A673 (cell line): ENCODE measurements at regions not wholly inside any gene's neighbourhood (a gene's known extent, or its start where the extent isn't known, plus 50 kb on each side); places are given as distances from the start of the nearest gene placed in this dataset.

Experiments used
- BruUV-seq: library from RNA; stranded (reverse); fragments of 400-500 nt; replicated peaks from 2 replicates; lab custom pipeline; 2021; lab: Mats Ljungman, UMichigan
- CTCF ChIA-PET: fragments of 300-600 bp; sonication (Branson Sonifier 250); formaldehyde crosslinking; loops from one replicate; lab custom pipeline; 2022; ENCODE audit warnings: antibody characterized with exemption; lab: Charles Lee
- POLR2A ChIA-PET: fragments of 300-600 bp; sonication (Branson Sonifier 250); formaldehyde crosslinking; loops from one replicate; lab custom pipeline; 2022; ENCODE audit warnings: antibody characterized with exemption; ENCODE audit not compliant: low non-redundant PET; lab: Charles Lee
- DNase-seq: peaks from one replicate; pipeline ENCODE4 v3.0.0-alpha.2; 2015; ENCODE audit warnings: low spot score
- H3K27ac ChIP-seq: fragments of 200-600 bp; sonication (generic); 2 replicates; pipeline ENCODE4 v1.5.1; 2016; ENCODE audit warnings: mixed run types, low read depth, mild to moderate bottlenecking, mixed read lengths, antibody characterized with exemption, low read length; ENCODE audit not compliant: poor library complexity, severe bottlenecking
- H3K27me3 ChIP-seq: fragments of 200-600 bp; sonication (generic); replicated peaks from 2 replicates; pipeline ENCODE4 v1.6.1; 2017; ENCODE audit warnings: mixed run types, low read depth, mild to moderate bottlenecking, mixed read lengths, antibody characterized with exemption, low read length; ENCODE audit not compliant: insufficient read depth, poor library complexity
- H3K36me3 ChIP-seq: fragments of 200-600 bp; sonication (generic); 2 replicates; pipeline ENCODE4 v1.6.1; 2016; ENCODE audit warnings: mixed run types, mild to moderate bottlenecking, mixed read lengths, antibody characterized with exemption, low read length; ENCODE audit not compliant: insufficient read depth, poor library complexity, severe bottlenecking
- H3K4me1 ChIP-seq: fragments of 200-600 bp; sonication (generic); 2 replicates; pipeline ENCODE4 v1.6.1; 2017; ENCODE audit warnings: mixed run types, mild to moderate bottlenecking, mixed read lengths, antibody characterized with exemption, low read length; ENCODE audit not compliant: insufficient read depth, poor library complexity, severe bottlenecking
- H3K4me3 ChIP-seq: fragments of 200-600 bp; sonication (generic); 2 replicates; pipeline ENCODE4 v1.5.1; 2016; ENCODE audit warnings: low read depth, mixed run types, mild to moderate bottlenecking, mixed read lengths, low read length; ENCODE audit not compliant: poor library complexity, severe bottlenecking
- H3K9me3 ChIP-seq: fragments of 200-600 bp; sonication (generic); 2 replicates; pipeline ENCODE4 v1.6.1; 2016; ENCODE audit warnings: mixed run types, low read depth, mild to moderate bottlenecking, mixed read lengths, antibody characterized with exemption, low read length; ENCODE audit not compliant: poor library complexity, severe bottlenecking
- EZH2 ChIP-seq: fragments of 200-600 bp; sonication (generic); IDR thresholded peaks from 2 replicates; pipeline ENCODE4 v1.6.1; 2017; ENCODE audit warnings: borderline replicate concordance, low read depth, mild to moderate bottlenecking, mixed read lengths, antibody characterized with exemption, low read length; ENCODE audit not compliant: poor library complexity, severe bottlenecking
- intact Hi-C: fragments of 100-400 bp; cut with micrococcal nuclease; formaldehyde crosslinking; loops from one replicate; pipeline ENCODE4 v1.10.0; 2022; ENCODE audit not compliant: unreplicated experiment
- TF ChIP-seq, protein P1 (sequence below): fragments of 300-800, 200-600 bp; sonication (generic); conservative IDR thresholded peaks from 2 replicates; pipeline ENCODE4 v1.5.1; 2017; ENCODE audit warnings: low read depth, mild to moderate bottlenecking, antibody characterized with exemption, low read length, moderate library complexity, mixed read lengths

DNA sequence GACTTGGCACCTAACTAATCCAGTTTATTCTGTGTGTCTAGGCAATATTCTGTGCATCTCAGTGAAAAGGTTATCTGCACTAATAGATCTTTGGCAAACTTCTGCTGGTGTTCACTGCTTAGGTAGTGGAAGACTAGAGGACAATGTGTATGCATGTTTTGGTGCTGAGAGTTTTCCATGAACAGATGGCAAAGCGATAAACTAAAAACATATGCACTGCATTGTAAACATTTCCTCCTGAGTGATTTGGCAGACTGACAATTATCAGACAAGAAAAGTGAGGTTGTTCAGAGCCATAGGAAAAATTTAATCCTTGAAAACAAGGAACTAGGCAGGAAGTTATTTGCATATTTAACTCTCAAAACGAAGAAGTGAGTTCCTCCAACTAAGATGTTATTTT lies 400.4 kb downstream of the ATP23 start:
- Histone ChIP-seq H3K4me3 (no peak overlapping the region), H3K27me3 (no peaks in the 10 kb centered on the region), H3K4me1 (peaks cover 47% of the 10 kb centered on the region), H3K36me3 (no peaks in the 10 kb centered on the region), H3K27ac (peak overlapping the region; percentile 81), H3K9me3 (no peaks in the 10 kb centered on the region)
- ChIA-PET POLR2A (no interaction called here), CTCF (no interaction called here)
- TF ChIP-seq, protein P1, sequence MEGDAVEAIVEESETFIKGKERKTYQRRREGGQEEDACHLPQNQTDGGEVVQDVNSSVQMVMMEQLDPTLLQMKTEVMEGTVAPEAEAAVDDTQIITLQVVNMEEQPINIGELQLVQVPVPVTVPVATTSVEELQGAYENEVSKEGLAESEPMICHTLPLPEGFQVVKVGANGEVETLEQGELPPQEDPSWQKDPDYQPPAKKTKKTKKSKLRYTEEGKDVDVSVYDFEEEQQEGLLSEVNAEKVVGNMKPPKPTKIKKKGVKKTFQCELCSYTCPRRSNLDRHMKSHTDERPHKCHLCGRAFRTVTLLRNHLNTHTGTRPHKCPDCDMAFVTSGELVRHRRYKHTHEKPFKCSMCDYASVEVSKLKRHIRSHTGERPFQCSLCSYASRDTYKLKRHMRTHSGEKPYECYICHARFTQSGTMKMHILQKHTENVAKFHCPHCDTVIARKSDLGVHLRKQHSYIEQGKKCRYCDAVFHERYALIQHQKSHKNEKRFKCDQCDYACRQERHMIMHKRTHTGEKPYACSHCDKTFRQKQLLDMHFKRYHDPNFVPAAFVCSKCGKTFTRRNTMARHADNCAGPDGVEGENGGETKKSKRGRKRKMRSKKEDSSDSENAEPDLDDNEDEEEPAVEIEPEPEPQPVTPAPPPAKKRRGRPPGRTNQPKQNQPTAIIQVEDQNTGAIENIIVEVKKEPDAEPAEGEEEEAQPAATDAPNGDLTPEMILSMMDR: no peak
- no peak for TF ChIP-seq EZH2
- BruUV-seq: no TSS peak
- DNase-seq: peak; percentile 95
- intact Hi-C loops: loop anchor here (2.0 to 10.0 kb wide), 3 partner anchors 15 to 354 kb away; no protein-coding TSS in a partner anchor

DNA sequence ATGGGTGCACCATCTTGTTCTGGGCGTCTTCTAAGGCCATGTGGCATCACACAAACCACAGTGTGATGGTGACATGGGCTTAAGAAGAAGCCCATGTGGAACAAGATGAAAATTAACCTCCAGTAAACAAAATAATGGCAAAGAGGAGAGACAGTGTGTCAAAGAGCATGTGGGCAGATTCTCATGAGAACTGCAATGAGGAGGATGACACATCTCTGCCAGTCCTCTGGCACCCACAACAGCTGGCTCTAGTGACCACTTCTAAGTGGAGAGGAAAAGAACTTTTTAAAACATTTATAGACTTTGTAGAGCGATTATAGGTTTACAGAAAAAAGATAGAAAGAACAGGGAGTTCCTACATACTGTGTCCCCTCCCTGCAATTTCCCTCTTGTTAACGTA lies 401.4 kb downstream of the ATP23 start:
- POLR2A ChIA-PET: no interaction called here
- H3K27ac ChIP-seq: peak overlapping the region; percentile 81
- no peak for DNase-seq
- intact Hi-C loops: loop anchor here (5.0 to 10.0 kb wide), 2 partner anchors 168 to 355 kb away; no protein-coding TSS in a partner anchor
- no peak overlapping the region for H3K4me3 ChIP-seq
- CTCF ChIA-PET: no interaction called here
- no peaks in the 10 kb centered on the region for H3K9me3 ChIP-seq
- TF ChIP-seq, protein P1: no peak
- no peak for TF ChIP-seq EZH2
- peaks cover 40% of the 10 kb centered on the region for H3K4me1 ChIP-seq
- H3K27me3 ChIP-seq: no peaks in the 10 kb centered on the region
- BruUV-seq: no TSS peak
- no peaks in the 10 kb centered on the region for H3K36me3 ChIP-seq

GRCh38 chr12:58346032-58346632 lies 404.8 kb downstream of the ATP23 start:
- Histone ChIP-seq H3K27ac (no peak overlapping the region), H3K36me3 (no peaks in the 10 kb centered on the region), H3K9me3 (no peaks in the 10 kb centered on the region), H3K27me3 (no peaks in the 10 kb centered on the region), H3K4me1 (peaks cover 25% of the 10 kb centered on the region), H3K4me3 (no peak overlapping the region)
- ChIA-PET CTCF (no interaction called here), POLR2A (no interaction called here)
- TF ChIP-seq, protein P1: peak; percentile 81
- TF ChIP-seq EZH2: no peak
- peak; percentile 74 for DNase-seq
- BruUV-seq: no TSS peak
- intact Hi-C loops: loop anchor here (1.0 to 10.0 kb wide), 6 partner anchors 97 to 821 kb away; no protein-coding TSS in a partner anchor
